GM21786 (cell line): ENCODE measurements at regions not wholly inside any gene's neighbourhood (a gene's known extent, or its start where the extent isn't known, plus 50 kb on each side); places are given as distances from the start of the nearest gene placed in this dataset.
"Not testable (repeated sequence)": the region's sequence is repeated elsewhere in the genome, so short reads cannot be mapped to it uniquely, and the experiment has no call there.

Source experiments
- ATAC-seq: cut with Tn5 transposase; IDR thresholded peaks from one replicate; pipeline ENCODE4 v1.9.1; 2021; ENCODE audit not compliant: unreplicated experiment

GRCh38 chr12:131192951-131193350 is 239.2 kb downstream of the ADGRD1 start:
- no peak for ATAC-seq

- no peak for ATAC-seq
Measured at GRCh38 chr12:131194166-131194565, 240.5 kb downstream of the ADGRD1 start.

GRCh38 chr12:131195796-131196195 is 242.1 kb downstream of the ADGRD1 start:
- no peak for ATAC-seq

- ATAC-seq = no peak
Measured at GRCh38 chr12:131196220-131196619, 242.5 kb downstream of the ADGRD1 start.

GRCh38 chr12:131197490-131197889 is 243.8 kb downstream of the ADGRD1 start:
- ATAC-seq = no peak

- no peak for ATAC-seq
Measured at GRCh38 chr12:131199221-131199620, 245.5 kb downstream of the ADGRD1 start.

- not testable (repeated sequence) for ATAC-seq
Measured at GRCh38 chr12:131201912-131202311, 248.2 kb downstream of the ADGRD1 start.

GRCh38 chr12:131202592-131203378 is 249.1 kb downstream of the ADGRD1 start:
- no peak for ATAC-seq

- ATAC-seq = no peak
Measured at GRCh38 chr12:131203666-131204415, 250.1 kb downstream of the ADGRD1 start.

GRCh38 chr12:131204416-131205274 is 250.9 kb downstream of the ADGRD1 start:
- no peak for ATAC-seq

GRCh38 chr12:131205275-131205933 is 251.7 kb downstream of the ADGRD1 start:
- ATAC-seq = not testable (repeated sequence)

- not testable (repeated sequence) for ATAC-seq
Measured at GRCh38 chr12:131206630-131207299, 253.1 kb downstream of the ADGRD1 start.

- ATAC-seq = not testable (repeated sequence)
Measured at GRCh38 chr12:131207300-131207660, 253.6 kb downstream of the ADGRD1 start.

- not testable (repeated sequence) for ATAC-seq
Measured at GRCh38 chr12:131207841-131208240, 254.1 kb downstream of the ADGRD1 start.

GRCh38 chr12:131208425-131208824 is 254.7 kb downstream of the ADGRD1 start:
- ATAC-seq = no peak

- no peak for ATAC-seq
Measured at GRCh38 chr12:131209082-131210070, 255.7 kb downstream of the ADGRD1 start.

- ATAC-seq = no peak
Measured at GRCh38 chr12:131210506-131211339, 257.0 kb downstream of the ADGRD1 start.

- ATAC-seq = no peak
Measured at GRCh38 chr12:131211340-131211938, 257.7 kb downstream of the ADGRD1 start.
